PC-3 (cell line): ENCODE measurements at regions not wholly inside any gene's neighbourhood (a gene's known extent, or its start where the extent isn't known, plus 50 kb on each side); places are given as distances from the start of the nearest gene placed in this dataset.

Experiments
- CTCF ChIP-seq: fragments of 300-600 bp; sonication (generic); conservative IDR thresholded peaks from 2 replicates; pipeline ENCODE4 v1.5.1; 2017; ENCODE audit warnings: antibody characterized with exemption, low read depth, mild to moderate bottlenecking, low read length
- EZH2 ChIP-seq: fragments of 300-600 bp; sonication (generic); IDR thresholded peaks from one replicate; pipeline ENCODE4 v1.6.1; 2017; ENCODE audit warnings: antibody characterized with exemption, mild to moderate bottlenecking, low read length; ENCODE audit not compliant: unreplicated experiment
- EZH2phosphoT487 ChIP-seq: fragments of 300-600 bp; sonication (generic); IDR thresholded peaks from 2 replicates; pipeline ENCODE4 v1.6.1; 2018; ENCODE audit warnings: mild to moderate bottlenecking, antibody characterized with exemption, low read length, borderline replicate concordance

- TF ChIP-seq CTCF (no peak), EZH2 (no peak), EZH2phosphoT487 (no peak)
Measured at GRCh38 chr6:151680846-151681432, 126.5 kb upstream of the ESR1 start.
